Stimulated activated CD4-positive, alpha-beta T cell treated with anti-CD3 and anti-CD28 coated beads, Interleukin-15, amount 100 ng/mL, for 24 hours (primary cell): ENCODE measurements at regions not wholly inside any gene's neighbourhood (a gene's known extent, or its start where the extent isn't known, plus 50 kb on each side); places are given as distances from the start of the nearest gene placed in this dataset.

Source experiments
- DNase-seq: peaks from one replicate; pipeline ENCODE4 v3.0.0-alpha.2; 2020

DNA sequence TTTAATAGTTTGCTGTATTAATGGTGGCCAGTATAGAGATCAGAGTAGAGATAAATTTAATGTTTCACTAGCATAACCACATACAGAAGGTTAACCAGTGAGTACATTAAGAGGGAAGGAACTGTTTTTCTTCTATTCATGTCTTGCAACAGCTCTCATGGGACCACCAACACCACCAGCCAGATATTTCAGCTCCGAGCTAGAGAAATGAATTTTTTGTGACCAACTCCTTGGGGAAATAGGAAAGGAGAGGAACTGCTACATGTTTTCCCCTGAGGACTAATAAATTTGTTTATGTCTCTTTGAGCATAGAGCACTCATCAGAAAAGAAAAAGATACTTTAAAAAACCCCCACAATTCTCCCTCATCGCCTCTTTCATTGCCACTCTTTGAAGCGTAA lies 247.5 kb downstream of the MBNL1 start:
- no peak for DNase-seq

DNA sequence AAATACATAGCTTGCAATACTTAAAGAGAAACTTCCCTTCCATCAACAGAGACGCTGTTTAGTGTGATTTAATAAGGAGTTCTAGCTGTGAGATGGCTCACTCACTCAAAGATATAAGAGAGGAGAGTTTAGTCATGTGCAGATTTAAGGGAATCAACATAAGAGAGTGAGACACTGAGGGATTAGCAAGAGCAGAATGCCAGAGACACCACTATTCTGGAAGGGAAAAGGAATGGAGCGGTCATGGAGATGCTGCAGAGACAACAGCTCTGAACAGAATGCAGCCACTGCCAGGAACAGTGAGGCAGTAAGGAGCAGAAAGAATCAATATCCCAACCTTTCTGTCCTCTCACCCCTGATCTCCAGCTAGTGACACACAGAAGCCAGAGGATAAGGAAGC lies 248.8 kb downstream of the MBNL1 start:
- DNase-seq: no peak

DNA sequence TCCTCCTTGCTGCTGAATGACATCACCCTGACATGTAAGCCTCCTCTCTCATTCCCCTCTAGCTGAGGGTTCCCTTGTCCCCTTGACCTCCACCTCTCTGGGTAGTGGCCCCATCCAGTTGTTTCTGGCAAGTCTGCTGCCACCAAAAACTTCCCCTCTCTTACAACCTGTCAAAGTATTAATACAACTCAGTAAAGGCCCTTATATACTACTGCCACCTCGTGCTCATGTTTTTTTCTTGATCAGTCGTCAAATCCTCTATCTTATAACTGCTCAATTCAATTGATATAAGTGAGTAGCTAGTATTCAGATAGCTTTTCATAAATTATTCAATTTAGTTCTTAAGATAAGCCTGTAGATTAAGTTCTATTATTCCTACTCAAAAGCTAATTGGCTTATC lies 249.6 kb downstream of the MBNL1 start:
- DNase-seq: no peak

DNA sequence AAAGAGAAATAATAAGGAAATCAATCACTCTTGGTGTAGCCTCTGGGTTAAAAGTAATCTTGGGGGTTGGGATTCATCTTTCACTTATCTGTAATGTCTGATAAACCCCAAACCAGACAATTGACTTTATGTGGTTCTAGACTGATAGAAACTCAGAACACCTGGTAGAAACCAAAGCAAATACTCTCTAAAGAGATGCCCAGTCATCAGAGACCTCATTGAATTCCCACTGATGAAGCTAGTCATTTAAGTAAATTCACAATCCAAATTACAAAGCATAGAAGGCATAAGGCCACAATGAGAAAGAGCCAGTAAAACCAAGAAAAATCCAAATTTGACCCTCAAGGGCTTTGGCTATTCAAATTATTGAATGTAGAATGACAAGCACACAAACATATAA lies 250.6 kb downstream of the MBNL1 start:
- no peak for DNase-seq

- DNase-seq: no peak
Measured at GRCh38 chr3:152522036-152522435, 253.3 kb downstream of the MBNL1 start.

- DNase-seq: peak; percentile 58
Measured at GRCh38 chr3:152524198-152525140, 255.7 kb downstream of the MBNL1 start.

- DNase-seq: no peak
Measured at GRCh38 chr3:152531717-152532116, 263.0 kb downstream of the MBNL1 start.

DNA sequence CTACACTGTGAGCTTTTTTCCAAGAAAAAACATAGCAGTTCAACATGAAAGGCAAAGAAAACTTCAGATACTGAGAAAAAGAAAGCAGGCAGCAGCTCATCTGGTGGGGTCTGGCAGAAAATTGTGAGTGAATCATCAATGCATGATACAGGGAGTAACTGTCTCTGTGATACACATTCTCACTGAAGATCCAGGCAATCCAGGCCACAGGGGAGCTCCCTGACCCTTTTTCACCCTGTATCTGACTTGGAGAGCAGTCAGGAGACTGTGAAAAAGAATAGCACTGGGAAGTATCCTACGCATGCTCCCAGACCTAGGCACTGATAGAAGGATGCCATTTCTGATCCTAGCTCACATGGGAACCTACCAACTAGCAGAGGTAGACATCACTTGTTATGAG lies 269.8 kb downstream of the MBNL1 start:
- DNase-seq: no peak

- no peak for DNase-seq
Measured at GRCh38 chr3:152539191-152539764, 270.5 kb downstream of the MBNL1 start.

- DNase-seq: no peak
Measured at GRCh38 chr3:152540120-152540519, 271.4 kb downstream of the MBNL1 start.

DNA sequence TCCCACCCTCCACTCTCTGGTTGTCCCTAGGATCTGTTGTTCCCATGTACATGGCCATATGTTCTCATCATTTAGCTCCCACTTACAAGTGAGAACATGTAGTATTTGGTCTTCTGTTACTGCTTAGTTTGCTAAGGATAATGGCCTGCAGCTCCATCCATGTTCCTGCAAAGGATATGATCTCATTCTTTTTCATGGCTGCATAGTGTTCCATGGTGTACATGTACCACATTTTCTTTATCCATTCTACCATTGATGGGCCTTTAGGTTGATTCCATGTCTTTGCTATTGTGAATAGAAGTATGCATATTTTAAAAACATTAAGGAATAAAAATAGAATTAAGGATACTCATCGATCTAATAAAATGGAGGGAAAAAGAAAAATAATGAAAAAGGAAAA lies 278.4 kb downstream of the MBNL1 start:
- no peak for DNase-seq

- DNase-seq: no peak
Measured at GRCh38 chr3:152549263-152549662, 280.5 kb downstream of the MBNL1 start.

GRCh38 chr3:152550284-152550683 lies 281.6 kb downstream of the MBNL1 start:
- DNase-seq: no peak

DNA sequence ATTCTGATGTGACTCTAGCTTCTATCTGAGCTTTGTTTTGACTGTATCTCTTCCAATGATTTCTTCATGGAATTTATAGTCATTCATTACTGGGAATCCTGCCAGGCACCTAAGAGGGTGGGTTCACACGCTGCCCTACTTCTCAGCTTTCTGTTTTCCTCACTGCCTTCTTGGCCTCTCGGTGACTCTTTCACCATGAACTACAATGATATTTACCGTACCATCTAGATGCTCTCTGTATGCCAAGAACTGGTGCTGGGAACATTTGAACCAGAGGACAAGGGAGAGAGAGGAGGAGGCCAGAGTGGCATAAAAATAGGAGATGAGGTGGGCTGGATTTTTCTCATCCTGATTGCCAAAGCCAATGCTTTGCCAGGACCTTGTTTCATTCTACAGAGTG lies 280.0 kb upstream of the P2RY1 start:
- DNase-seq: no peak

- DNase-seq: no peak
Measured at GRCh38 chr3:152555666-152556291, 279.2 kb upstream of the P2RY1 start.

- no peak for DNase-seq
Measured at GRCh38 chr3:152556731-152557254, 278.1 kb upstream of the P2RY1 start.

GRCh38 chr3:152557302-152557999 lies 277.5 kb upstream of the P2RY1 start:
- DNase-seq: no peak

DNA sequence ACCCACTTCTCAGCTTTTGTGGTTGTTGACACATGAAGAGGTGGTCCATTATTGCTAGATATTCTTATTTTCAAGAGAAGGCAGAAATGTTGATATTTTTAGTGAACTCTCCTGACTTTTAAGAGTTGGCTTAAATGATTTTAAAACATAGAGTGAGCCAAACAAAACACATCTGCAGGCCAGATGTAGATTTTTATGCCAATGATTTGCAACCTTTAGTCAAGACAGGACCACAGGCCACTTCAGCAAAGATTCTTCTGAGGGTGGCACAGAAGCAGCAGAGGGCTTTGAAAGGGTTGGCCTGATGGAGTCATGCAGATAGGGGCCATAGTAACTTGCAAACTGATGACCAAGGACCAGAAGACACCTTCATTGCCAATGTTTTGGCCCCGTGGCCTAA lies 276.5 kb upstream of the P2RY1 start:
- DNase-seq: no peak

- no peak for DNase-seq
Measured at GRCh38 chr3:152559246-152559645, 275.7 kb upstream of the P2RY1 start.

GRCh38 chr3:152564459-152564858 lies 270.5 kb upstream of the P2RY1 start:
- DNase-seq: no peak

- peak; percentile 50 for DNase-seq
Measured at GRCh38 chr3:152574461-152575079, 260.4 kb upstream of the P2RY1 start.

GRCh38 chr3:152578769-152579168 lies 256.2 kb upstream of the P2RY1 start:
- DNase-seq: no peak

- DNase-seq: no peak
Measured at GRCh38 chr3:152581951-152582350, 253.0 kb upstream of the P2RY1 start.
